GM23248 (cell line): ENCODE measurements at regions not wholly inside any gene's neighbourhood (a gene's known extent, or its start where the extent isn't known, plus 50 kb on each side); places are given as distances from the start of the nearest gene placed in this dataset.

Experiments used
- DNase-seq: peaks from one replicate; pipeline ENCODE4 v3.0.0-alpha.2; 2015
- H2AFZ ChIP-seq: fragments of 200-600 bp; sonication (generic); 2 replicates; pipeline ENCODE4 v1.6.1; 2016; ENCODE audit warnings: antibody characterized with exemption
- H3F3A ChIP-seq: fragments of 200-600 bp; sonication (generic); 2 replicates; pipeline ENCODE4 v1.6.1; 2016; ENCODE audit warnings: mild to moderate bottlenecking, antibody characterized with exemption, mixed run types; ENCODE audit not compliant: insufficient read depth
- H3K27ac ChIP-seq: fragments of 200-600 bp; sonication (generic); 2 replicates; pipeline ENCODE4 v1.5.1; 2016; ENCODE audit warnings: mild to moderate bottlenecking
- H3K27me3 ChIP-seq: fragments of 200-600 bp; sonication (generic); replicated peaks from 2 replicates; pipeline ENCODE4 v1.6.1; 2016; ENCODE audit warnings: mild to moderate bottlenecking; ENCODE audit not compliant: insufficient read depth
- H3K36me3 ChIP-seq: fragments of 200-600 bp; sonication (generic); 2 replicates; pipeline ENCODE4 v1.6.1; 2016; ENCODE audit warnings: low read depth, mild to moderate bottlenecking
- H3K4me1 ChIP-seq: fragments of 200-600 bp; sonication (generic); 2 replicates; pipeline ENCODE4 v1.6.1; 2016; ENCODE audit warnings: mild to moderate bottlenecking; ENCODE audit not compliant: insufficient read depth
- H3K4me2 ChIP-seq: fragments of 200-600 bp; sonication (generic); one replicate; pipeline ENCODE4 v1.6.1; 2016; ENCODE audit warnings: mild to moderate bottlenecking; ENCODE audit not compliant: unreplicated experiment
- H3K4me3 ChIP-seq: fragments of 200-600 bp; sonication (generic); 2 replicates; pipeline ENCODE4 v1.5.1; 2016; ENCODE audit warnings: mild to moderate bottlenecking
- H3K79me2 ChIP-seq: fragments of 200-600 bp; sonication (generic); 2 replicates; pipeline ENCODE4 v1.6.1; 2016; ENCODE audit warnings: mild to moderate bottlenecking; ENCODE audit not compliant: insufficient read depth
- H3K9ac ChIP-seq: fragments of 200-600 bp; sonication (generic); 2 replicates; pipeline ENCODE4 v1.6.1; 2016; ENCODE audit warnings: mild to moderate bottlenecking
- H3K9me2 ChIP-seq: fragments of 200-600 bp; sonication (generic); 2 replicates; pipeline ENCODE4 v1.6.1; 2016; ENCODE audit warnings: mixed run types, mild to moderate bottlenecking, moderate library complexity; ENCODE audit not compliant: insufficient read depth
- H3K9me3 ChIP-seq: fragments of 200-600 bp; sonication (generic); one replicate; pipeline ENCODE4 v1.6.1; 2017; ENCODE audit warnings: low read depth
- H4K20me1 ChIP-seq: fragments of 200-600 bp; sonication (generic); 2 replicates; pipeline ENCODE4 v1.6.0; 2016; ENCODE audit not compliant: insufficient read depth
- EZH2 ChIP-seq: fragments of 200-600 bp; sonication (generic); IDR thresholded peaks from 2 replicates; pipeline ENCODE4 v1.6.1; 2018; ENCODE audit warnings: antibody characterized with exemption, mild to moderate bottlenecking; ENCODE audit not compliant: insufficient read depth, poor library complexity, severe bottlenecking
- EZH2phosphoT487 ChIP-seq: fragments of 200-600 bp; sonication (generic); IDR thresholded peaks from 2 replicates; pipeline ENCODE4 v1.6.1; 2018; ENCODE audit warnings: antibody characterized with exemption, moderate library complexity, mild to moderate bottlenecking, low read depth; ENCODE audit not compliant: insufficient read depth
- WGBS, 2 experiments: methylation state at CpG; one replicate each; pipeline ENCODE4 v1.1.6; 2015 to 2017; ENCODE audit warnings: low lambda C conversion rate in 2 of 2, low coverage in 1 of 2; ENCODE audit errors: missing lambda C conversion rate in 2 of 2; 5-methylcytosine and 5-hydroxymethylcytosine counted together
- in situ Hi-C: fragments of 300-500 bp; cut with MboI; formaldehyde crosslinking; loops from 2 replicates; pipeline ENCODE4 v1.15.0; 2020

DNA sequence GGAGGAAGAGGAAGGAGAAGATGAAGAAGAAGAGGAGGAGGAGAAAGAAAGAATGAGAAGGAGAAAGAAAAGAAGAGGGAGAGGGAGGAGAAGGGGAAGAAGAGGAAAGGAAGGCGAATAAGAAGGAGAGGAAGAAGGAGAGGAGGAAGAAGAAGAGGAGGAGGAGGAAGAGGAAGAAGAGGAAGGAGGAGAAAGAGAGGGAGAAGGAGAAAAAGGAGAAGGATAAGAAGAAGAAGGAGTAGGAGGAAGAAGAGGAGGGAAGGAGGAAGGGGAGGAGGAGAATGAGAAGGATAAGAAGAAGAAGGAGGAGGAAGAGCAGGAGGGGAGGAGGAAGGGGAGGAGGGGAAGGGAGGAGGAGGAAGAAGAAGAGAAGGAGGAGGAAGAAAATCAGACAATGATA is 149.2 kb upstream of the LYZL2 start:
- Histone ChIP-seq H3K9me3 (no peaks in the 10 kb centered on the region), H3K4me2 (no peak overlapping the region), H3K9me2 (no peaks in the 10 kb centered on the region), H3K36me3 (no peaks in the 10 kb centered on the region), H3K79me2 (no peaks in the 10 kb centered on the region), H3F3A (peaks cover 33% of the 10 kb centered on the region), H3K4me3 (no peak overlapping the region), H3K27me3 (no peaks in the 10 kb centered on the region), H3K27ac (no peak overlapping the region), H4K20me1 (no peaks in the 10 kb centered on the region), H3K9ac (no peak overlapping the region), H2AFZ (no peak overlapping the region), H3K4me1 (peaks cover 28% of the 10 kb centered on the region)
- no peak for DNase-seq
- 37 to 67% methylated on average over 1 of the region's 1 CpG for WGBS, 2 experiments
- in situ Hi-C loops, result no loop called here
- TF ChIP-seq EZH2 (no peak), EZH2phosphoT487 (no peak)

DNA sequence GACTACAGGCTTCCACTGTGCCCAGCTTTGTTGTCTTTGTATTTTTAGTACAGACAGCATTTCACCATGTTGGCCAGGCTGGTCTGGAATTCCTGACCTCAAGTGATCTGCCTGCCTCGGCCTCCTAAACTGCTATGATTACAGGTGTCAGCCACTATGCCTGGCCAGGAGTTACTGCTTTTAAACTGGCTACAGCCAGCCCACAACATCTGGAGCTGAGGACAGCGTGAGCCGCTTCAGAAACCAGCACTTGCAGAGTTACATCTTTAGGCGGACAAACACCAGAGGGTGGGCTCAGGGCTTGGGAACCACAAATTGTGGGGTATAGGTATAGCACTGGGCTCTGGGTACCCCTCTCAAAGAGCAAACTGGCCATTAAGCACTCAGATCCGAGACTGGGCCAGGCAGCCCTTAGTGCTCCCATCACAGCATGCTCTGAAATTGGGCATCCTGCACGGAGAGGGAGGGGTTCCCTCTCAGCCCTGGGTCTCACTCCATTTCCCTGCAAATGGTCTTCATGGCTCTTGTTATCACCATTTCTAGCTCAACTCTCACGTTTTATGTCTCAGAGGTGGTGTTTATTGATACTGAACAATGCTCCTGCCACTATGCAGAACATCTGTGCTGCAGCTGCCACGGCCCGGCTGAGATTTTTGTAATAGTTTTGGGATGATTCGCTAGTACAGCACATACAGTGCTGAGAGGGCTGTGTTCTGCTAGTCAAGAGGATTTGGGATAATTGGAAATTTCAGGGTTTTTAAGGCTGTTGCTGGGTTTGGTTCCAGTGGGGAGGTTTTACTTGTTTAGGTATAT is 146.4 kb upstream of the LYZL2 start:
- in situ Hi-C loops, result no loop called here
- Histone ChIP-seq H3K27me3 (no peaks in the 10 kb centered on the region), H3K4me2 (peak overlapping the region; percentile 45), H3K79me2 (no peaks in the 10 kb centered on the region), H3K36me3 (no peaks in the 10 kb centered on the region), H3K9me2 (no peaks in the 10 kb centered on the region), H3K9me3 (no peaks in the 10 kb centered on the region), H3K27ac (no peak overlapping the region), H3K4me1 (peaks cover 12% of the 10 kb centered on the region), H3K9ac (no peak overlapping the region), H3K4me3 (no peak overlapping the region), H4K20me1 (no peaks in the 10 kb centered on the region), H3F3A (peaks cover 15% of the 10 kb centered on the region; the same call in 1 of the 2 replicates), H2AFZ (no peak overlapping the region)
- DNase-seq, result peak; percentile 89
- TF ChIP-seq EZH2phosphoT487 (no peak), EZH2 (no peak)
- 16 to 20% methylated on average over 10 of the region's 10 CpGs for WGBS, 2 experiments

DNA sequence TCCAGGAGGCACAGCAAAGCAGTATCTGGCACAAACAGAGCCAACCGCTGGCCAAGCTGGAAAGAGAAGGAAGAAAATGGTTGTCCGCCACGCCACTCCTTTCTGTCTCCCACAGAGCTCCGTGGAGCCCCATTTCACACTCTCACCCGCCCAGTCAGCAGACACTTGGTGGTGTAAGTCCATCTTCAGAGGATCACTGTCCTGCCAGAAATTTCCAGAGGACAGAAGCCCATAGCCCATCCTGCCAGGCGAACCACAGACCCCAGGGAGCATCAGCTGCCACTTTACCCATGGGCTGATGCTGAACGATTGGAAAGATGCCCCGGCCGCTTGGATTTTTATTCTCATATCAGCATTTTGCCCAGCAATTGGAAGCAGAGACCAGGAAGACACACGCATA is 144.7 kb upstream of the LYZL2 start:
- 63 to 69% methylated on average over 9 to 10 of the region's 10 CpGs for WGBS, 2 experiments
- no peaks in the 10 kb centered on the region for H3K9me3 ChIP-seq
- no peaks in the 10 kb centered on the region for H4K20me1 ChIP-seq
- H3K79me2 ChIP-seq, result no peaks in the 10 kb centered on the region
- no peaks in the 10 kb centered on the region for H3K9me2 ChIP-seq
- H3K36me3 ChIP-seq, result no peaks in the 10 kb centered on the region
- H3F3A ChIP-seq, result peaks cover 15% of the 10 kb centered on the region; the same call in 1 of the 2 replicates
- no peak overlapping the region for H3K4me2 ChIP-seq
- in situ Hi-C loops, result loop anchor here (25.0 kb wide), 1 partner anchor 713 kb away; no protein-coding TSS in a partner anchor
- no peak overlapping the region for H3K27ac ChIP-seq
- no peak overlapping the region for H3K9ac ChIP-seq
- no peak overlapping the region for H3K4me3 ChIP-seq
- TF ChIP-seq EZH2, result no peak
- TF ChIP-seq EZH2phosphoT487, result no peak
- peak overlapping the region; percentile 9; the same call in 1 of the 2 replicates for H2AFZ ChIP-seq
- no peaks in the 10 kb centered on the region for H3K27me3 ChIP-seq
- DNase-seq, result no peak
- peaks cover 12% of the 10 kb centered on the region for H3K4me1 ChIP-seq

DNA sequence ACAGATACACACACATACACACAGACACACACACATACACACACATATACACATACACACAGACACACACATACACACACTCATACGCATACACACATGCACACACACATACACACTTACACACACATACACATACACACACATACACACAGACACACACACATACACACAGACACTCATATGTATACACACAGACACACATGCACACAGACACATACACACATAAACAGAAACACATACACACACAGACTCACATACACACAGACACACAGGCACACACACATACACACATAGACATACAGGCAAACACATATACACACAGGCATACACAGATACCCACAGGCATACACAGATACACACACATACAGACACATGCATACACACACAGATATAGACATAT is 143.9 kb upstream of the LYZL2 start:
- H2AFZ ChIP-seq, result no peak overlapping the region
- in situ Hi-C loops, result loop anchor here (25.0 kb wide), 1 partner anchor 714 kb away; no protein-coding TSS in a partner anchor

More for the DNA sequence above, 143.9 kb upstream of the LYZL2 start:
- TF ChIP-seq EZH2, result no peak
- TF ChIP-seq EZH2phosphoT487, result no peak
- WGBS, 2 experiments, result 61 to 67% methylated on average over 1 of the region's 1 CpG
- no peak overlapping the region for H3K9ac ChIP-seq
- no peaks in the 10 kb centered on the region for H3K79me2 ChIP-seq
- H3K4me3 ChIP-seq, result no peak overlapping the region
- no peaks in the 10 kb centered on the region for H3K36me3 ChIP-seq
- no peaks in the 10 kb centered on the region for H3K27me3 ChIP-seq
- no peaks in the 10 kb centered on the region for H3K9me3 ChIP-seq
- no peak overlapping the region for H3K27ac ChIP-seq
- H3F3A ChIP-seq, result peaks cover 15% of the 10 kb centered on the region; the same call in 1 of the 2 replicates
- peaks cover 12% of the 10 kb centered on the region for H3K4me1 ChIP-seq
- H3K9me2 ChIP-seq, result no peaks in the 10 kb centered on the region
- no peak overlapping the region for H3K4me2 ChIP-seq
- H4K20me1 ChIP-seq, result no peaks in the 10 kb centered on the region
- DNase-seq, result no peak
